ENCODE measurements at regions not wholly inside any gene's neighbourhood (a gene's known extent, or its start where the extent isn't known, plus 50 kb on each side); places are given as distances from the start of the nearest gene placed in this dataset.

GRCh38 chr3:70516076-70516475 lies 203.6 kb upstream of the MDFIC2 start (continued):
- TF ChIP-seq IRF1 (CRISPR knock-in tag; IDR thresholded peaks at IDR 0.05), result no peak
- no peak for TF ChIP-seq HMGXB4 (CRISPR knock-in tag; IDR thresholded peaks at IDR 0.05)
- TF ChIP-seq TP53 (CRISPR knock-in tag; IDR thresholded peaks at IDR 0.05), result no peak
- TF ChIP-seq MYBL2 (CRISPR knock-in tag; IDR thresholded peaks at IDR 0.05), result no peak
- TF ChIP-seq, protein P1, sequence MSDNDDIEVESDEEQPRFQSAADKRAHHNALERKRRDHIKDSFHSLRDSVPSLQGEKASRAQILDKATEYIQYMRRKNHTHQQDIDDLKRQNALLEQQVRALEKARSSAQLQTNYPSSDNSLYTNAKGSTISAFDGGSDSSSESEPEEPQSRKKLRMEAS (CRISPR knock-in tag; IDR thresholded peaks at IDR 0.05), result no peak
- TF ChIP-seq, protein P2, sequence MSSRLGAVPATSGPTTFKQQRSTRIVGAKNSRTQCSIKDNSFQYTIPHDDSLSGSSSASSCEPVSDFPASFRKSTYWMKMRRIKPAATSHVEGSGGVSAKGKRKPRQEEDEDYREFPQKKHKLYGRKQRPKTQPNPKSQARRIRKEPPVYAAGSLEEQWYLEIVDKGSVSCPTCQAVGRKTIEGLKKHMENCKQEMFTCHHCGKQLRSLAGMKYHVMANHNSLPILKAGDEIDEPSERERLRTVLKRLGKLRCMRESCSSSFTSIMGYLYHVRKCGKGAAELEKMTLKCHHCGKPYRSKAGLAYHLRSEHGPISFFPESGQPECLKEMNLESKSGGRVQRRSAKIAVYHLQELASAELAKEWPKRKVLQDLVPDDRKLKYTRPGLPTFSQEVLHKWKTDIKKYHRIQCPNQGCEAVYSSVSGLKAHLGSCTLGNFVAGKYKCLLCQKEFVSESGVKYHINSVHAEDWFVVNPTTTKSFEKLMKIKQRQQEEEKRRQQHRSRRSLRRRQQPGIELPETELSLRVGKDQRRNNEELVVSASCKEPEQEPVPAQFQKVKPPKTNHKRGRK (CRISPR knock-in tag; IDR thresholded peaks at IDR 0.05; ENCODE audit: borderline replicate concordance), result no peak

DNA sequence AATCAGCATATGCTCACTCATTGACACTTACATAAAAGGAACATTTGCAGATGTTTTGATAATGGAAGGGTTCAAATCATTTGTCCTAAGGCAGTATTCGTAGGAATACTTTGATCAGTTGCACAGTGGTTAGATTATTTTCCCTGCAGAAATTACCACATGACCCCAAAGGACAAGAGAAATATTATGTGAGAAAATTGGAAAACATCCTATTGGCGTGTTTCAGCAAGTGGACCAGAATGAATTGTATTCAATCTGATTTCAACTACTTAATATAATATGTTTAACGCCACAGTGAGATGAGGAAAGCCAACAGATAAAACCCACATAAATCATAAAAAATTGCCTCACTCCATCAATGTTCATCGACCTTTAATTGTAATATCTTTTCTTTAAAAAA lies 195.0 kb upstream of the MDFIC2 start:
- no peak overlapping the region for H3K27ac Mint-ChIP-seq
- no peaks in the 10 kb centered on the region for H3K36me3 Mint-ChIP-seq
- TF ChIP-seq USF1 (CRISPR knock-in tag; IDR thresholded peaks at IDR 0.05), result no peak
- ATAC-seq (no peak), DNase-seq (ENCODE audit: low spot score) (no peak)
- no peak overlapping the region for H3K4me3 Mint-ChIP-seq
- no peaks in the 10 kb centered on the region for H3K27me3 Mint-ChIP-seq (ENCODE audit: low read depth)
- peaks cover 11% of the 10 kb centered on the region for H3K4me1 Mint-ChIP-seq
- ChIA-PET CTCF (no interaction called here), POLR2A (no interaction called here)
- H3K9me3 Mint-ChIP-seq, result peaks cover 6% of the 10 kb centered on the region; the same call in 1 of the 2 replicates

- Mint-ChIP-seq H3K27me3 (ENCODE audit: low read depth) (no peaks in the 10 kb centered on the region; the same call in 1 of the 2 replicates), H3K9me3 (peaks cover 13% of the 10 kb centered on the region), H3K27ac (no peak overlapping the region), H3K36me3 (no peaks in the 10 kb centered on the region), H3K4me1 (peaks cover 11% of the 10 kb centered on the region), H3K4me3 (no peak overlapping the region)
- CTCF ChIA-PET, result no interaction called here
- ATAC-seq (no peak), DNase-seq (ENCODE audit: low spot score) (no peak)
- TF ChIP-seq ELF4 (CRISPR knock-in tag; IDR thresholded peaks at IDR 0.05; ENCODE audit: low read depth) (no peak), AFF4 (CRISPR knock-in tag; IDR thresholded peaks at IDR 0.05; ENCODE audit: borderline replicate concordance) (no peak), MYBL2 (CRISPR knock-in tag; IDR thresholded peaks at IDR 0.05) (no peak), GRHL2 (CRISPR knock-in tag; IDR thresholded peaks at IDR 0.05; ENCODE audit: insufficient replicate concordance, severe bottlenecking) (no peak), ZNF425 (CRISPR knock-in tag; conservative IDR thresholded peaks at IDR 0.05) (no peak), IRF1 (CRISPR knock-in tag; IDR thresholded peaks at IDR 0.05) (no peak), GABPB1 (CRISPR knock-in tag; IDR thresholded peaks at IDR 0.05) (no peak), ZNF416 (CRISPR knock-in tag; IDR thresholded peaks at IDR 0.05) (no peak)
- POLR2A ChIA-PET, result no interaction called here
Observed at GRCh38 chr3:70506775-70507174, 194.3 kb upstream of the MDFIC2 start.

Measured in WTC11 (cell line).